SK-N-SH treated with all-trans-retinoic acid at 6 μM for 48 hours (cell line): ENCODE measurements at regions not wholly inside any gene's neighbourhood (a gene's known extent, or its start where the extent isn't known, plus 50 kb on each side); places are given as distances from the start of the nearest gene placed in this dataset.

Experiments
- ATAC-seq: fragments of 200-7000 bp; cut with Tn5 transposase; 3 replicates; pipeline ENCODE4 v1.9.1; 2020; ENCODE audit warnings: mild to moderate bottlenecking, moderate library complexity
- ARNTL ChIP-seq: fragments of 450-650 bp; formaldehyde crosslinking; IDR thresholded peaks from 2 replicates; pipeline ENCODE4 v1.5.0; 2020; ENCODE audit warnings: low read depth, mild to moderate bottlenecking, moderate library complexity, borderline replicate concordance
- BACH2 ChIP-seq: fragments of 250-450 bp; sonication (Bioruptor Pico); IDR thresholded peaks from 2 replicates; pipeline ENCODE4 v1.9.0; 2021; ENCODE audit warnings: mild to moderate bottlenecking, borderline replicate concordance
- CSDC2 ChIP-seq: fragments of 250-450 bp; sonication (Bioruptor Pico); IDR thresholded peaks from 2 replicates; pipeline ENCODE4 v1.5.0; 2020; ENCODE audit warnings: mild to moderate bottlenecking, moderate library complexity
- GLIS3 ChIP-seq: fragments of 250-450 bp; sonication (Bioruptor Pico); IDR thresholded peaks from 2 replicates; pipeline ENCODE4 v1.5.0; 2020; ENCODE audit warnings: mild to moderate bottlenecking, moderate library complexity
- ISL1 ChIP-seq: fragments of 250-450 bp; sonication (Bioruptor Pico); IDR thresholded peaks from 2 replicates; pipeline ENCODE4 v2.1.2; 2022; ENCODE audit warnings: mild to moderate bottlenecking, moderate library complexity
- OSR1 ChIP-seq: fragments of 250-450 bp; sonication (Bioruptor Pico); IDR thresholded peaks from 2 replicates; pipeline ENCODE4 v1.8.0; 2022; ENCODE audit warnings: moderate library complexity, mild to moderate bottlenecking, inconsistent platforms
- PPARA ChIP-seq: fragments of 250-450 bp; sonication (Bioruptor Pico); IDR thresholded peaks from 2 replicates; pipeline ENCODE4 v1.5.0; 2020; ENCODE audit warnings: mild to moderate bottlenecking, borderline replicate concordance
- RARB ChIP-seq: fragments of 250-450 bp; sonication (Bioruptor Pico); IDR thresholded peaks from 2 replicates; pipeline ENCODE4 v1.8.0; 2021; ENCODE audit warnings: mild to moderate bottlenecking, moderate library complexity
- SNAI2 ChIP-seq: fragments of 250-450 bp; sonication (Bioruptor Pico); IDR thresholded peaks from 2 replicates; pipeline ENCODE4 v1.5.0; 2020; ENCODE audit warnings: mild to moderate bottlenecking, moderate library complexity
- TCF4 ChIP-seq: fragments of 250-450 bp; sonication (Bioruptor Pico); IDR thresholded peaks from 2 replicates; pipeline ENCODE4 v1.8.0; 2021; ENCODE audit warnings: mild to moderate bottlenecking, moderate library complexity, borderline replicate concordance
- TOX ChIP-seq: fragments of 250-450 bp; sonication (Bioruptor Pico); IDR thresholded peaks from 2 replicates; pipeline ENCODE4 v1.8.0; 2021; ENCODE audit warnings: mild to moderate bottlenecking, moderate library complexity, borderline replicate concordance
- ZC3H10 ChIP-seq: fragments of 250-450 bp; sonication (Bioruptor Pico); IDR thresholded peaks from 2 replicates; pipeline ENCODE4 v1.5.1; 2021; ENCODE audit warnings: mild to moderate bottlenecking, moderate library complexity
- ZFP3 ChIP-seq: fragments of 250-450 bp; sonication (Bioruptor Pico); IDR thresholded peaks from 2 replicates; pipeline ENCODE4 v1.5.0; 2020; ENCODE audit warnings: mild to moderate bottlenecking, moderate library complexity
- ZFP30 ChIP-seq: fragments of 450-650 bp; formaldehyde crosslinking; IDR thresholded peaks from 2 replicates; pipeline ENCODE4 v1.5.0; 2022; ENCODE audit warnings: mild to moderate bottlenecking, moderate library complexity
- ZNF565 ChIP-seq: fragments of 450-650 bp; formaldehyde crosslinking; conservative IDR thresholded peaks from 2 replicates; pipeline ENCODE4 v1.5.0; 2020; ENCODE audit warnings: low read depth, mild to moderate bottlenecking, moderate library complexity
- ZNF70 ChIP-seq: fragments of 450-650 bp; formaldehyde crosslinking; IDR thresholded peaks from 2 replicates; pipeline ENCODE4 v1.5.0; 2020; ENCODE audit warnings: mild to moderate bottlenecking, moderate library complexity
- ZNF8 ChIP-seq: fragments of 450-650 bp; formaldehyde crosslinking; IDR thresholded peaks from 2 replicates; pipeline ENCODE4 v1.5.0; 2020; ENCODE audit warnings: mild to moderate bottlenecking, moderate library complexity
- TF ChIP-seq, protein P1 (sequence below): fragments of 250-450 bp; sonication (Bioruptor Pico); IDR thresholded peaks from 2 replicates; pipeline ENCODE4 v1.5.1; 2020; ENCODE audit warnings: low read depth, mild to moderate bottlenecking, moderate library complexity
- TF ChIP-seq, protein P2 (sequence below): fragments of 250-450 bp; sonication (Bioruptor Pico); IDR thresholded peaks from 2 replicates; pipeline ENCODE4 v1.5.0; 2020; ENCODE audit warnings: mild to moderate bottlenecking, moderate library complexity
- TF ChIP-seq, protein P3 (sequence below): fragments of 250-450 bp; sonication (Bioruptor Pico); IDR thresholded peaks from 2 replicates; pipeline ENCODE4 v1.8.0; 2021; ENCODE audit warnings: low read depth, mild to moderate bottlenecking, moderate library complexity, borderline replicate concordance
- TF ChIP-seq, protein P4 (sequence below): fragments of 250-450 bp; sonication (Bioruptor Pico); IDR thresholded peaks from 2 replicates; pipeline ENCODE4 v1.5.1; 2021; ENCODE audit warnings: mild to moderate bottlenecking, moderate library complexity
- TF ChIP-seq, protein P5 (sequence below): fragments of 250-450 bp; sonication (Bioruptor Pico); IDR thresholded peaks from 2 replicates; pipeline ENCODE4 v1.8.0; 2020; ENCODE audit warnings: mild to moderate bottlenecking, moderate library complexity, borderline replicate concordance

DNA sequence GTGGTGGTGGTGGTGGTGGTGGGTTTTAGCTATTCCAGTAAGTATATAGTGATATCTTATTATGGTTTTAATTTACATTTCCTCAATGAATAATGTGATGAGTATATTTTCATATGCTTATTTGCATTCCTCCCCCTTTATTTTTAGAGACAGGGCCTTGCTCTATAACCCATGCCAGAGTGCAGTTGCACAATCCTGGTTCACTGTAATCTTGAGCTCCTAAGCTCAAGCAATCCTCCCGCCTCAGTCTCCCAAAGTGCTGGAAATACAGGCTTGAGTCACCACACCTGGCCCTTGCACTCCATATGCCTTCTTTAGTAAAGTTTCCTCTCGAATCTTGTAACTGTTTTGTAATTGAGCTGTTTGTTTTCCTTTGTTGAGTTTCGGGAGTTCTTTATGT, 577.7 kb upstream of the AUTS2 start:
- TF ChIP-seq ZNF70 (CRISPR knock-in tag), result no peak
- TF ChIP-seq, protein P1, sequence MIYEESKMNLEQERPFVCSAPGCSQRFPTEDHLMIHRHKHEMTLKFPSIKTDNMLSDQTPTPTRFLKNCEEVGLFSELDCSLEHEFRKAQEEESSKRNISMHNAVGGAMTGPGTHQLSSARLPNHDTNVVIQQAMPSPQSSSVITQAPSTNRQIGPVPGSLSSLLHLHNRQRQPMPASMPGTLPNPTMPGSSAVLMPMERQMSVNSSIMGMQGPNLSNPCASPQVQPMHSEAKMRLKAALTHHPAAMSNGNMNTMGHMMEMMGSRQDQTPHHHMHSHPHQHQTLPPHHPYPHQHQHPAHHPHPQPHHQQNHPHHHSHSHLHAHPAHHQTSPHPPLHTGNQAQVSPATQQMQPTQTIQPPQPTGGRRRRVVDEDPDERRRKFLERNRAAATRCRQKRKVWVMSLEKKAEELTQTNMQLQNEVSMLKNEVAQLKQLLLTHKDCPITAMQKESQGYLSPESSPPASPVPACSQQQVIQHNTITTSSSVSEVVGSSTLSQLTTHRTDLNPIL, result no peak
- no peak for ATAC-seq

DNA sequence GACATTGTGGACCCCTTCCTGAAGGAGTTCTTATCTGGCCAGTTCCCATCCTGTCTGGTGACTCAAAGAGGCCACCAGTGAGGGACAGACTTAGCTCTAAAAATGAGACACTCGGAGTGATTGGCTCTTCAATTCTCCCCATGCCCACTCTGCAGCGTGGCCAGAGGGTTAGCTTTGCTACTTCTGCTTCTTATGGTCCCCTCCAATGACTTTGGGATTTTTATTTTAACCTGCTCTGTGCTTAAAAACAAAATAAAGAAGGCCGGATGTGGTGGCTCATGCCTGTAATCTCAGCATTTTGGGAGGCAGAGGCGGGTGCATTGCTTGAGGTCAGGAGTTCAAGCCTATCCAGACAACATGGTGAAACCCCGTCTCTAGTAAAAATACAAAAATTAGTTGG, 573.0 kb upstream of the AUTS2 start:
- no peak for ATAC-seq
- TF ChIP-seq ZNF8 (CRISPR knock-in tag) (no peak), GLIS3 (CRISPR knock-in tag) (no peak), ZC3H10 (CRISPR knock-in tag) (no peak), BACH2 (CRISPR knock-in tag) (no peak), CSDC2 (CRISPR knock-in tag) (no peak), PPARA (CRISPR knock-in tag) (no peak), ISL1 (CRISPR knock-in tag) (no peak), TOX (CRISPR knock-in tag) (no peak), SNAI2 (CRISPR knock-in tag) (no peak), RARB (no peak), ZNF565 (CRISPR knock-in tag) (no peak), ZFP30 (CRISPR knock-in tag) (no peak), ZFP3 (CRISPR knock-in tag) (no peak)
- TF ChIP-seq, protein P2, sequence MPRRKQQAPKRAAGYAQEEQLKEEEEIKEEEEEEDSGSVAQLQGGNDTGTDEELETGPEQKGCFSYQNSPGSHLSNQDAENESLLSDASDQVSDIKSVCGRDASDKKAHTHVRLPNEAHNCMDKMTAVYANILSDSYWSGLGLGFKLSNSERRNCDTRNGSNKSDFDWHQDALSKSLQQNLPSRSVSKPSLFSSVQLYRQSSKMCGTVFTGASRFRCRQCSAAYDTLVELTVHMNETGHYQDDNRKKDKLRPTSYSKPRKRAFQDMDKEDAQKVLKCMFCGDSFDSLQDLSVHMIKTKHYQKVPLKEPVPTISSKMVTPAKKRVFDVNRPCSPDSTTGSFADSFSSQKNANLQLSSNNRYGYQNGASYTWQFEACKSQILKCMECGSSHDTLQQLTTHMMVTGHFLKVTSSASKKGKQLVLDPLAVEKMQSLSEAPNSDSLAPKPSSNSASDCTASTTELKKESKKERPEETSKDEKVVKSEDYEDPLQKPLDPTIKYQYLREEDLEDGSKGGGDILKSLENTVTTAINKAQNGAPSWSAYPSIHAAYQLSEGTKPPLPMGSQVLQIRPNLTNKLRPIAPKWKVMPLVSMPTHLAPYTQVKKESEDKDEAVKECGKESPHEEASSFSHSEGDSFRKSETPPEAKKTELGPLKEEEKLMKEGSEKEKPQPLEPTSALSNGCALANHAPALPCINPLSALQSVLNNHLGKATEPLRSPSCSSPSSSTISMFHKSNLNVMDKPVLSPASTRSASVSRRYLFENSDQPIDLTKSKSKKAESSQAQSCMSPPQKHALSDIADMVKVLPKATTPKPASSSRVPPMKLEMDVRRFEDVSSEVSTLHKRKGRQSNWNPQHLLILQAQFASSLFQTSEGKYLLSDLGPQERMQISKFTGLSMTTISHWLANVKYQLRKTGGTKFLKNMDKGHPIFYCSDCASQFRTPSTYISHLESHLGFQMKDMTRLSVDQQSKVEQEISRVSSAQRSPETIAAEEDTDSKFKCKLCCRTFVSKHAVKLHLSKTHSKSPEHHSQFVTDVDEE (CRISPR knock-in tag), result no peak
- TF ChIP-seq, protein P3, sequence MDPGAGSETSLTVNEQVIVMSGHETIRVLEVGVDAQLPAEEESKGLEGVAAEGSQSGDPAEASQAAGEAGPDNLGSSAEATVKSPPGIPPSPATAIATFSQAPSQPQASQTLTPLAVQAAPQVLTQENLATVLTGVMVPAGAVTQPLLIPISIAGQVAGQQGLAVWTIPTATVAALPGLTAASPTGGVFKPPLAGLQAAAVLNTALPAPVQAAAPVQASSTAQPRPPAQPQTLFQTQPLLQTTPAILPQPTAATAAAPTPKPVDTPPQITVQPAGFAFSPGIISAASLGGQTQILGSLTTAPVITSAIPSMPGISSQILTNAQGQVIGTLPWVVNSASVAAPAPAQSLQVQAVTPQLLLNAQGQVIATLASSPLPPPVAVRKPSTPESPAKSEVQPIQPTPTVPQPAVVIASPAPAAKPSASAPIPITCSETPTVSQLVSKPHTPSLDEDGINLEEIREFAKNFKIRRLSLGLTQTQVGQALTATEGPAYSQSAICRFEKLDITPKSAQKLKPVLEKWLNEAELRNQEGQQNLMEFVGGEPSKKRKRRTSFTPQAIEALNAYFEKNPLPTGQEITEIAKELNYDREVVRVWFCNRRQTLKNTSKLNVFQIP (CRISPR knock-in tag), result no peak
- TF ChIP-seq, protein P4, sequence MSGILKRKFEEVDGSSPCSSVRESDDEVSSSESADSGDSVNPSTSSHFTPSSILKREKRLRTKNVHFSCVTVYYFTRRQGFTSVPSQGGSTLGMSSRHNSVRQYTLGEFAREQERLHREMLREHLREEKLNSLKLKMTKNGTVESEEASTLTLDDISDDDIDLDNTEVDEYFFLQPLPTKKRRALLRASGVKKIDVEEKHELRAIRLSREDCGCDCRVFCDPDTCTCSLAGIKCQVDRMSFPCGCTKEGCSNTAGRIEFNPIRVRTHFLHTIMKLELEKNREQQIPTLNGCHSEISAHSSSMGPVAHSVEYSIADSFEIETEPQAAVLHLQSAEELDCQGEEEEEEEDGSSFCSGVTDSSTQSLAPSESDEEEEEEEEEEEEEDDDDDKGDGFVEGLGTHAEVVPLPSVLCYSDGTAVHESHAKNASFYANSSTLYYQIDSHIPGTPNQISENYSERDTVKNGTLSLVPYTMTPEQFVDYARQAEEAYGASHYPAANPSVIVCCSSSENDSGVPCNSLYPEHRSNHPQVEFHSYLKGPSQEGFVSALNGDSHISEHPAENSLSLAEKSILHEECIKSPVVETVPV (CRISPR knock-in tag), result no peak
- TF ChIP-seq, protein P1, result no peak

DNA sequence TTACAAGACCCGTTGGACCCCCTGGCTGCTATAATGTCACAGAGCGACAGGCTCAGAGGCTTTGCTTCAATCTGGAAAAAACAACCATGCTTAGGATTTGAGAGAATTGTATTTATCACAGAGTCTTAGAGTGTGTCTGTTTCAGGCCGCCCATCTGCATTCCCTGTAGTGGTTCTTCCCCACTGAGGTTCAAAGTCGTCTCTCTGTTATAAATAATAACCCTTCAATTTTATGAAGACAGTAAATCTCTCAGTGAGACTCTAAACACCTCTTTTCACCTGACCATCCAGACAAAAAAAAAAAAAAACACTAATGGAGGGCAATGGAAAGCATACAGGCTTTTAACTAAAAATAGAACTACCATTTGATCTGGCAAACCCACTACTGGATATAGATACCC, 565.4 kb upstream of the AUTS2 start:
- ATAC-seq, result no peak
- TF ChIP-seq PPARA (CRISPR knock-in tag) (no peak), RARB (no peak), ARNTL (CRISPR knock-in tag) (no peak), ISL1 (CRISPR knock-in tag) (no peak), TCF4 (no peak), ZNF8 (CRISPR knock-in tag) (no peak), ZFP30 (CRISPR knock-in tag) (no peak), CSDC2 (CRISPR knock-in tag) (no peak), OSR1 (CRISPR knock-in tag) (no peak), ZNF70 (CRISPR knock-in tag) (no peak), BACH2 (CRISPR knock-in tag) (no peak), TOX (CRISPR knock-in tag) (no peak), ZFP3 (CRISPR knock-in tag) (no peak), GLIS3 (CRISPR knock-in tag) (no peak)
- TF ChIP-seq, protein P5, sequence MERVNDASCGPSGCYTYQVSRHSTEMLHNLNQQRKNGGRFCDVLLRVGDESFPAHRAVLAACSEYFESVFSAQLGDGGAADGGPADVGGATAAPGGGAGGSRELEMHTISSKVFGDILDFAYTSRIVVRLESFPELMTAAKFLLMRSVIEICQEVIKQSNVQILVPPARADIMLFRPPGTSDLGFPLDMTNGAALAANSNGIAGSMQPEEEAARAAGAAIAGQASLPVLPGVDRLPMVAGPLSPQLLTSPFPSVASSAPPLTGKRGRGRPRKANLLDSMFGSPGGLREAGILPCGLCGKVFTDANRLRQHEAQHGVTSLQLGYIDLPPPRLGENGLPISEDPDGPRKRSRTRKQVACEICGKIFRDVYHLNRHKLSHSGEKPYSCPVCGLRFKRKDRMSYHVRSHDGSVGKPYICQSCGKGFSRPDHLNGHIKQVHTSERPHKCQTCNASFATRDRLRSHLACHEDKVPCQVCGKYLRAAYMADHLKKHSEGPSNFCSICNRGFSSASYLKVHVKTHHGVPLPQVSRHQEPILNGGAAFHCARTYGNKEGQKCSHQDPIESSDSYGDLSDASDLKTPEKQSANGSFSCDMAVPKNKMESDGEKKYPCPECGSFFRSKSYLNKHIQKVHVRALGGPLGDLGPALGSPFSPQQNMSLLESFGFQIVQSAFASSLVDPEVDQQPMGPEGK (CRISPR knock-in tag), result no peak
- TF ChIP-seq, protein P2 (CRISPR knock-in tag), result no peak
- TF ChIP-seq, protein P3 (CRISPR knock-in tag), result no peak
